Psoas muscle (tissue), 7 donors: ENCODE measurements at regions not wholly inside any gene's neighbourhood (a gene's known extent, or its start where the extent isn't known, plus 50 kb on each side); places are given as distances from the start of the nearest gene placed in this dataset.

Experiments used
- ATAC-seq, 4 donors: fragments of 200-7000 bp; cut with Tn5 transposase; one replicate each; pipeline ENCODE4 v1.9.1; 2020; ENCODE audit warnings: moderate library complexity in 3 of 4, mild to moderate bottlenecking in 2 of 4
- DNase-seq, 2 donors: peaks; one replicate each; pipeline ENCODE4 v3.0.0-alpha.2; 2020
- H3K27ac ChIP-seq: fragments of 200-600 bp; one replicate; pipeline ENCODE4 v1.8.0; 2022
- H3K27me3 ChIP-seq, 3 donors: fragments of 200-600 bp in 1 of 3; one replicate each; pipeline versions ENCODE4 v1.6.1 to v1.8.0; 2013 to 2022; ENCODE audit warnings: low read length in 2 of 3, mild to moderate bottlenecking in 2 of 3, moderate library complexity in 1 of 3; ENCODE audit not compliant: insufficient read depth in 3 of 3
- H3K36me3 ChIP-seq, 2 donors: fragments of 200-600 bp in 1 of 2; one replicate each; pipeline versions ENCODE4 v1.6.1 to v1.8.0; 2013 to 2022; ENCODE audit warnings: low read depth in 1 of 2, mild to moderate bottlenecking in 1 of 2, moderate library complexity in 1 of 2; ENCODE audit not compliant: insufficient read depth in 1 of 2
- H3K4me1 ChIP-seq: fragments of 200-600 bp; one replicate; pipeline ENCODE4 v1.8.0; 2022
- H3K4me3 ChIP-seq: fragments of 200-600 bp; one replicate; pipeline ENCODE4 v1.8.0; 2022; ENCODE audit warnings: mild to moderate bottlenecking
- H3K9me3 ChIP-seq: fragments of 200-600 bp; one replicate; pipeline ENCODE4 v1.8.0; 2022
- WGBS, 3 donors: extraction: QIAGEN DNeasy Blood & Tissue Kit; methylation state at CpG; one replicate each; pipeline versions ENCODE4 v1.1.6 to v1.1.7; 2013; 5-methylcytosine and 5-hydroxymethylcytosine counted together
- intact Hi-C, 2 donors: fragments of 100-400 bp; cut with DNase I; formaldehyde crosslinking; loops; one replicate each; pipeline versions ENCODE4 v1.11.0 to v1.14.2; 2022
- TF ChIP-seq, protein P1 (sequence below): fragments of 200-600 bp; IDR thresholded peaks from one replicate; pipeline ENCODE4 v1.8.0; 2022; ENCODE audit warnings: antibody characterized with exemption
- donor health status: healthy with polysubstance abuse.
- donor health status: DM: no; HTN: no; CAD: no; lungs with moderate emphysema.
- donor health status: Bipolar disorder and iron deficiency.
- donor health status: healthy.
- donor health status: DM: yes; HTN: yes; CAD: no.
- donor health status: DM: no; HTN: no; CAD: no.
- donor health status: DM: yes; HTN: yes; CAD: no.

DNA sequence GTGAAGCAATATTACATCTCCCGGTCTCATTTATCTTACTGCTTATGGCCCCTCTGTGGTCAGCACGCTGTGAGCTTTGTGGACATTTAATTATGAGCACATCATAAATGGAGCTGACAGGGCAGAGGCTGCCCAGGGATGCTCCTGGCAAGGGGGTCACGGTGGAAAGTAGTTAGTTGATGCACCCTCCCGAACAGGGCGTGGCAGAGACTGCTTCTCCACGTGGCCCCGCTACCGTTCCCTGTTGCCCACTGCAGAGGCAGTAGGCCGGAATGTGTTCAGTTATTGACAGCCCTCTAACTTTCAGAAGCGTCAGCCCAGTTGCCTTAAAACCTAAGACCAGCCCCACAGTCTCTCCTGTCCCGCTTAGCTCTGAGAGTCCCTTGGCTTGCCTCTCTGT, 180.3 kb upstream of the ZNF507 start:
- H3K4me3 ChIP-seq, result no peak overlapping the region
- no peaks in the 10 kb centered on the region for H3K36me3 ChIP-seq
- WGBS, 3 donors, result 62 to 70% (median 68%) methylated on average over 11 of the region's 11 CpGs
- intact Hi-C loops, result no loop called here
- no peak for ATAC-seq
- TF ChIP-seq, protein P1, sequence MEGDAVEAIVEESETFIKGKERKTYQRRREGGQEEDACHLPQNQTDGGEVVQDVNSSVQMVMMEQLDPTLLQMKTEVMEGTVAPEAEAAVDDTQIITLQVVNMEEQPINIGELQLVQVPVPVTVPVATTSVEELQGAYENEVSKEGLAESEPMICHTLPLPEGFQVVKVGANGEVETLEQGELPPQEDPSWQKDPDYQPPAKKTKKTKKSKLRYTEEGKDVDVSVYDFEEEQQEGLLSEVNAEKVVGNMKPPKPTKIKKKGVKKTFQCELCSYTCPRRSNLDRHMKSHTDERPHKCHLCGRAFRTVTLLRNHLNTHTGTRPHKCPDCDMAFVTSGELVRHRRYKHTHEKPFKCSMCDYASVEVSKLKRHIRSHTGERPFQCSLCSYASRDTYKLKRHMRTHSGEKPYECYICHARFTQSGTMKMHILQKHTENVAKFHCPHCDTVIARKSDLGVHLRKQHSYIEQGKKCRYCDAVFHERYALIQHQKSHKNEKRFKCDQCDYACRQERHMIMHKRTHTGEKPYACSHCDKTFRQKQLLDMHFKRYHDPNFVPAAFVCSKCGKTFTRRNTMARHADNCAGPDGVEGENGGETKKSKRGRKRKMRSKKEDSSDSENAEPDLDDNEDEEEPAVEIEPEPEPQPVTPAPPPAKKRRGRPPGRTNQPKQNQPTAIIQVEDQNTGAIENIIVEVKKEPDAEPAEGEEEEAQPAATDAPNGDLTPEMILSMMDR, result no peak
- peaks cover 1% of the 10 kb centered on the region for H3K9me3 ChIP-seq
- no peaks in the 10 kb centered on the region for H3K27me3 ChIP-seq
- H3K27ac ChIP-seq, result no peak overlapping the region
- H3K4me1 ChIP-seq, result no peaks in the 10 kb centered on the region
- DNase-seq, result no peak

DNA sequence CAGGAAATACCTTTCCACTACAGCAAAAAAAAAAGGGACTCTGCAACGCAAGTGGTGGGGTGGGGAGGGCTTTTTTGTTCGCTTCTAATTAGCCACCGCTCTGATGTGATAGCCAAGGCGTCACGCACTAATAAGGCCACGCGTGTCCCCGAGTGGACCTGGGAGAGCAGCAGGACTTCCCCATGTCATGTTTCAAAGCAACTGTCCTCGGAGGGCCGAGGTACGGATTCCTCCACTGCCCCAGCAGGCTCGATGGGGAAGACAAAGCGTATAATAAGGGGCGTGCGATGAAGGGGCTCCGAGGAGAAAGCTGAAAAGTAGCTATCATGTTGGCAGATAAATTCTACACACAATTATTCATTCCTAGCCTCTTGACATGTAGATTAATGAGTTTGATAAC, 179.7 kb upstream of the ZNF507 start:
- intact Hi-C loops, result no loop called here
- DNase-seq (no peak), ATAC-seq (no peak)
- TF ChIP-seq, protein P1, result no peak
- Histone ChIP-seq H3K4me3 (no peak overlapping the region), H3K27ac (no peak overlapping the region), H3K36me3 (no peaks in the 10 kb centered on the region), H3K9me3 (no peaks in the 10 kb centered on the region), H3K4me1 (no peaks in the 10 kb centered on the region), H3K27me3 (no peaks in the 10 kb centered on the region)
- WGBS, 3 donors, result 71 to 78% (median 76%) methylated on average over 16 of the region's 16 CpGs

DNA sequence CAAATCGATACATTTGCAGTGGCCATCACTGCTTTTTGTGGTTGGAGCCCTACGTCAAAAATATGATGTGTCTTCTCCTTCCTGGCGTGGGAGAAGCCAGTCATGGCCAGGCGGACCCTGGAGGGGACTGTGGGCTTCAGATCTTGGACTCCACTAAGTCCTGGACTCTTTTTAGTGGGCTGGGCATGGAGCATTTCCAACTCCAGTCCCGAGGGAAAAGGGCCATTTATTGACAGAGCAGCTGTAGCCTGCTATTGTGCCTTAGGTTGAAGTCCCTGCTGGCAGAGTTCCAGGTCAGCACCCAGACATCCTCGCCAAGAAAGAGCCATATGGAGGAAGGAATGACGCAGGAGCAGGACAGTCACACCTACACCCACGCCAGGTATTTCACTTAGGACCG, 179.2 kb upstream of the ZNF507 start:
- intact Hi-C loops, result no loop called here
- ATAC-seq (no peak), DNase-seq (no peak)
- Histone ChIP-seq H3K27me3 (no peaks in the 10 kb centered on the region), H3K4me1 (no peaks in the 10 kb centered on the region), H3K36me3 (no peaks in the 10 kb centered on the region), H3K4me3 (no peak overlapping the region), H3K9me3 (no peaks in the 10 kb centered on the region), H3K27ac (no peak overlapping the region)
- WGBS, 3 donors, result 39 to 48% (median 45%) methylated on average over 9 of the region's 9 CpGs
- TF ChIP-seq, protein P1, result no peak

DNA sequence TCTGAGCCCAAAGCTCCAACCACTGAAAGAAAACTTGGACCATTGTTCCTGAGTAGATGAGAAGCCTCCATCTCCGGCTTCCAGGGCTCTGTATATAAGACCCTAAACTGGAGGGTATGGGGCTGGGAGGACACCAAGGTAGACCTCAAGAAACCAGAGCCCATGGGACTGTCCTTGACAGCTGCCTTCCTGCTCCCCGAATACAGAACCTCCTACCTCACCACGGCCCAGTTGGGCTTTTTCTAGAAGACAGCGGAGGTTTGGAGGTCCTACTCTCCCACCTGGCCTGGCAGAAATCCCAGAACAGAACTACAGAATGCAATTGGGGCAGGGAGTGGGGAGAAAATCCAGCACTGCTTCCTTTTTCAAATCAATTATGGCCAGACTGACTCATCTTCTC, 177.3 kb upstream of the ZNF507 start:
- intact Hi-C loops, result no loop called here
- no peak overlapping the region for H3K4me3 ChIP-seq
- no peaks in the 10 kb centered on the region for H3K27me3 ChIP-seq
- H3K27ac ChIP-seq, result no peak overlapping the region
- TF ChIP-seq, protein P1, result no peak
- DNase-seq (no peak), ATAC-seq (no peak)
- no peaks in the 10 kb centered on the region for H3K9me3 ChIP-seq
- WGBS, 3 donors, result 72 to 80% (median 78%) methylated on average over 4 of the region's 4 CpGs
- no peaks in the 10 kb centered on the region for H3K36me3 ChIP-seq
- no peaks in the 10 kb centered on the region for H3K4me1 ChIP-seq

DNA sequence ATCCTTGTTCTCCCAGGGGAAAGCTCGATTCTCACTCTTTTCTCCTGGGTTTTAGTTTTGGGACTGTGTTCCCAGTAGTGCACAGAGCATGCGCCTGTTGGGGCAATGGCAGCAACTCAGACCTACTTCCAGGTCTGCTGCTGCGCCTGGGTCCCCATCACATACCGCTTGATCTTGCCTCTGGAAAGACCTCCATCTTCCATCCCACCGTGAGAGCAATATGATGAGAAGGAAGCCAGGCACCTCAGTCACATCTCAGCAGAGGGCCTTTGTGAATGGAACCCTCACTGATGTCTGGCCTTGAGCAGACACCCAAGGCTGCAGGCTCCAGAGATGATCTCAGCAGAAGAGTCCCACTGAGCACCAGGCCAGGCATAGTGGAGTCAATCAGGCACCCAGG, 176.8 kb upstream of the ZNF507 start:
- Histone ChIP-seq H3K36me3 (no peaks in the 10 kb centered on the region), H3K27ac (no peak overlapping the region), H3K4me3 (no peak overlapping the region), H3K9me3 (no peaks in the 10 kb centered on the region), H3K4me1 (no peaks in the 10 kb centered on the region), H3K27me3 (no peaks in the 10 kb centered on the region)
- no peak for DNase-seq
- WGBS, 3 donors, result 73 to 80% (median 76%) methylated on average over 5 of the region's 5 CpGs
- TF ChIP-seq, protein P1, result no peak
- intact Hi-C loops, result no loop called here
- no peak for ATAC-seq
